ENCODE measurements at regions not wholly inside any gene's neighbourhood (a gene's known extent, or its start where the extent isn't known, plus 50 kb on each side); places are given as distances from the start of the nearest gene placed in this dataset.

DNA sequence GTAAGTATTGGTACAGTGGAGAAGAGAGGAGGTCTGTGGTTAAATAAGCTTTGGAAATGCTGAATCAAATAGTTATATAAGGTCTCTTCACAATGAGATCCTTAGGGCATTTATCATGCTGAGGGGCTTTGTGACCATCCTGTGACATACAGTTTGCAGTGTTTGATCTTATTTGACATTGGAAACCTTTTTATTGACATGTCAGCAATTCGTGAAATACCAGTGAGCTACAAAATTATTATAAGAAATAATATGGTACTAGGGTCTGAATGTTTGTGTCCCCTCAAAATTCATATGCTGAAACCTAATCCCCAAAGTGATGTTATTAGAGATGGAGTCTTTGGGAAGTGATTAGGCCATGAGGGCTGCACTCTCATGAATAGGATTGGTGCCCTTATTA is 98.4 kb downstream of the MID1IP1 start:
- no peak for DNase-seq
- Histone ChIP-seq H3K36me3 (ENCODE audit: insufficient read depth, low read length) (no peaks in the 10 kb centered on the region), H3K4me1 (ENCODE audit: insufficient read depth, low read length) (no peaks in the 10 kb centered on the region), H3K9me3 (ENCODE audit: control insufficient read depth in 1 of 2, low read length in 2 of 2) (no peaks in the 10 kb centered on the region), H3K27me3 (ENCODE audit: insufficient read depth, low read length) (no peaks in the 10 kb centered on the region), H3K27ac (ENCODE audit: low read depth, low read length) (no peak overlapping the region), H3K4me3 (ENCODE audit: low read length in 2 of 2) (no peak overlapping the region)
- no peaks in the 10 kb centered on the region for H3K9me3 Mint-ChIP-seq
- H3K4me1 Mint-ChIP-seq = no peaks in the 10 kb centered on the region
- ChIA-PET CTCF (ENCODE audit: partially characterized antibody) (no interaction called here), POLR2A (ENCODE audit: partially characterized antibody) (no interaction called here)
- no peak overlapping the region for H3K27ac Mint-ChIP-seq
- no peak overlapping the region for H3K4me3 Mint-ChIP-seq
- H3K27me3 Mint-ChIP-seq = peaks cover 0 to 2% of the 10 kb centered on the region in 2 donors
- no peaks in the 10 kb centered on the region for H3K36me3 Mint-ChIP-seq
- intact Hi-C loops (cut with micrococcal nuclease) = no loop called here

DNA sequence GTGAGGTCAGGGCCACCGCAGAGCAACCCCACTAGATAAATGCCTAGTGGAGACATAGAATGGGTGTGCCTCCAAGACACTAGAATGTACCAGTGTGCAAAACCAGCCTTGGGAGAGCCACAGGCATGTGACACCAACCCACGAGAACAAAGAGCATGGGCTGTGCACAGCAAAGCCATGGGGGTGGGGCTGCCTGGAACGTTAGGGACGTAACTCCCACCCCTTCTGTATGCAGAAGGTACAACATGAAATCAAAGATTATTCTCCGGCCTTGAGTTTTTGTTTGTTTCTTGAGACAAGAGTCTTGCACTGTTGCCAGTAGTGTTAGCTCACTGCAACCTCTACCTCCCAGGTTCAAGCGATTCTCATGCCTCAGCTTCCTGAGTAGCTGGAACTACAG is 99.5 kb downstream of the MID1IP1 start:
- Histone ChIP-seq H3K4me3 (ENCODE audit: low read length in 2 of 2) (no peak overlapping the region), H3K36me3 (ENCODE audit: insufficient read depth, low read length) (no peaks in the 10 kb centered on the region), H3K27ac (ENCODE audit: low read depth, low read length) (no peak overlapping the region), H3K4me1 (ENCODE audit: insufficient read depth, low read length) (no peaks in the 10 kb centered on the region), H3K27me3 (ENCODE audit: insufficient read depth, low read length) (no peaks in the 10 kb centered on the region), H3K9me3 (ENCODE audit: control insufficient read depth in 1 of 2, low read length in 2 of 2) (no peaks in the 10 kb centered on the region)
- peaks cover 0 to 2% of the 10 kb centered on the region in 2 donors for H3K27me3 Mint-ChIP-seq
- no peak for DNase-seq
- H3K36me3 Mint-ChIP-seq = no peaks in the 10 kb centered on the region
- no peak overlapping the region for H3K27ac Mint-ChIP-seq
- POLR2A ChIA-PET (ENCODE audit: partially characterized antibody) = no interaction called here
- no peaks in the 10 kb centered on the region for H3K4me1 Mint-ChIP-seq
- no peaks in the 10 kb centered on the region for H3K9me3 Mint-ChIP-seq
- intact Hi-C loops (cut with micrococcal nuclease) = no loop called here
- no peak overlapping the region for H3K4me3 Mint-ChIP-seq
- CTCF ChIA-PET (ENCODE audit: partially characterized antibody) = no interaction called here

DNA sequence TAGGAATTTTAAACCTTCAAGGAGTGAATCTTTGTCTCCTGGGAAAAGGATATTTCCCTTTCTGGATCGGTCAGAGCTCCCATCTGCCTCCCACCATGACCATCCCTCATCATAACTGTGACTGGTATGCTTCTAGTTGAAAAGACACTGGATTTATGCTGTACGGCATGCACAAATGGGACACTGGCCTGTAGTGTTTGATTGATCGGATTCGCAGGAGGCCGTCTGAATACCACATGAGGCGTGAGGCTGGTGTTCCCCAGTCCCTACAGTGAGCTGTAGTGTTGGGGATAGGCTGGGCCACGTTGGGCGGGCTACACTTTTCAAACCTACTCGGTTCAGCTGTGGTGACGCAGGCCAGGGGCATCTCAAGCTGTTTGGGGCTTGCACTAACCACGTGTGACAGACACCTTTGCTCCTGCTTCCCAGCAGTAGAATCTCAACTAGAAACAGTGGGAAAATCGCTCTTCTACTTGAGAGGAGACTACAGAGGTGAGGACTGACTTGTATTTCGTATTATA is 101.8 kb downstream of the MID1IP1 start:
- H3K4me1 Mint-ChIP-seq = no peaks in the 10 kb centered on the region
- no peak for DNase-seq
- Histone ChIP-seq H3K27me3 (ENCODE audit: insufficient read depth, low read length) (no peaks in the 10 kb centered on the region), H3K36me3 (ENCODE audit: insufficient read depth, low read length) (no peaks in the 10 kb centered on the region), H3K27ac (ENCODE audit: low read depth, low read length) (no peak overlapping the region), H3K9me3 (ENCODE audit: control insufficient read depth in 1 of 2, low read length in 2 of 2) (no peaks in the 10 kb centered on the region), H3K4me3 (ENCODE audit: low read length in 2 of 2) (no peak overlapping the region), H3K4me1 (ENCODE audit: insufficient read depth, low read length) (no peaks in the 10 kb centered on the region)
- ChIA-PET POLR2A (ENCODE audit: partially characterized antibody) (no interaction called here), CTCF (ENCODE audit: partially characterized antibody) (no interaction called here)
- no peaks in the 10 kb centered on the region for H3K36me3 Mint-ChIP-seq
- H3K27me3 Mint-ChIP-seq = no peaks in the 10 kb centered on the region
- no peaks in the 10 kb centered on the region for H3K9me3 Mint-ChIP-seq
- intact Hi-C loops (cut with micrococcal nuclease) = no loop called here
- no peak overlapping the region for H3K27ac Mint-ChIP-seq
- H3K4me3 Mint-ChIP-seq = no peak overlapping the region

DNA sequence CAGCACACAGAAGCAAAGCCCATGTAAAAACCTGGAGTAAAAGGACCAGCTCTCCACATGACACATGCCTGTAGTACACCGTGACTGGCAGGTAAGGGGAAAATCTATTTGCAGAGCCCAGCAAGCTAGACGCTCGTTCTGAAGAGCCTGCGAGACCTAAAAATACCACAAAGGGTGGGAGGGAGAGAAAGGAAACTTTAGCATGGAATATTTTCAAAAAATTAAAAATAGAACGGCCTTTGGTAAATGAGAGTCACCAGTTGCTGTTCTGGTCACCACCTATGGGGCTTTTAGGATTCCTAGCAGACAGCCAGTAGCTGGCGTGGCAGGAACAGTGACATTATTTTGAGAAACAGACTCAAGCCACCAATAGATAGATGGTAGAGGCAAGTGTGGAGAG is 115.5 kb downstream of the MID1IP1 start:
- no peak overlapping the region for H3K4me3 Mint-ChIP-seq
- H3K9me3 Mint-ChIP-seq = peaks cover 0 to 5% (median 0%) of the 10 kb centered on the region in 8 donors
- no peaks in the 10 kb centered on the region for H3K36me3 Mint-ChIP-seq
- POLR2A ChIA-PET (ENCODE audit: partially characterized antibody) = no interaction called here
- intact Hi-C loops (cut with micrococcal nuclease) = no loop called here
- no peaks in the 10 kb centered on the region for H3K4me1 Mint-ChIP-seq
- H3K27ac Mint-ChIP-seq = no peak overlapping the region
- H3K27me3 Mint-ChIP-seq = no peaks in the 10 kb centered on the region
- Histone ChIP-seq H3K36me3 (ENCODE audit: insufficient read depth, low read length) (no peaks in the 10 kb centered on the region), H3K4me1 (ENCODE audit: insufficient read depth, low read length) (no peaks in the 10 kb centered on the region), H3K27ac (ENCODE audit: low read depth, low read length) (no peak overlapping the region), H3K27me3 (ENCODE audit: insufficient read depth, low read length) (no peaks in the 10 kb centered on the region), H3K4me3 (ENCODE audit: low read length in 2 of 2) (no peak overlapping the region), H3K9me3 (ENCODE audit: control insufficient read depth in 1 of 2, low read length in 2 of 2) (no peaks in the 10 kb centered on the region)
- CTCF ChIA-PET (ENCODE audit: partially characterized antibody) = no interaction called here
- DNase-seq = no peak

DNA sequence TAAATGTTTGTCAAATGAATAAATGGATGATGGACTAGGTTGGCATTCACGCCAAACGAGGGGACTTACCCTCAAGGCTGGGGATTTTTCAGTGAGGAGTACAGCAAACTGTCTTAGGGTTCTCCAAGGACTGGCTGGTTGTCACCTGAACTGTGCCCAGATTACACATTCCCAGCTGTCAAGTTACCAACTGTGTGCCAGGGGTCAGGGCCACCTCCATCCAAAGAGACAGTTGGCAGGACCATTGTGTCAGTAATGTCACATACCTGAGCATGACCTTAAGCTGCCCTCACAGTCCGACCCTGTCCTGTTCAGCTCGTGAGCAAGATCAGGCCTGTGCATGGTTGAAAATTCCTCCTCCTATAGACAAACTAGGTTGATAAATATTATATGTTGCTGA is 116.7 kb downstream of the MID1IP1 start:
- no peaks in the 10 kb centered on the region for H3K4me1 Mint-ChIP-seq
- POLR2A ChIA-PET (ENCODE audit: partially characterized antibody) = no interaction called here
- no peaks in the 10 kb centered on the region for H3K27me3 Mint-ChIP-seq
- peaks cover 0 to 3% (median 0%) of the 10 kb centered on the region in 8 donors for H3K9me3 Mint-ChIP-seq
- intact Hi-C loops (cut with micrococcal nuclease) = no loop called here
- Histone ChIP-seq H3K4me3 (ENCODE audit: low read length in 2 of 2) (no peak overlapping the region), H3K27me3 (ENCODE audit: insufficient read depth, low read length) (no peaks in the 10 kb centered on the region), H3K4me1 (ENCODE audit: insufficient read depth, low read length) (no peaks in the 10 kb centered on the region), H3K9me3 (ENCODE audit: control insufficient read depth in 1 of 2, low read length in 2 of 2) (no peaks in the 10 kb centered on the region), H3K36me3 (ENCODE audit: insufficient read depth, low read length) (no peaks in the 10 kb centered on the region), H3K27ac (ENCODE audit: low read depth, low read length) (no peak overlapping the region)
- DNase-seq = no peak
- H3K4me3 Mint-ChIP-seq = no peak overlapping the region
- H3K36me3 Mint-ChIP-seq = no peaks in the 10 kb centered on the region
- no peak overlapping the region for H3K27ac Mint-ChIP-seq
- CTCF ChIA-PET (ENCODE audit: partially characterized antibody) = no interaction called here

DNA sequence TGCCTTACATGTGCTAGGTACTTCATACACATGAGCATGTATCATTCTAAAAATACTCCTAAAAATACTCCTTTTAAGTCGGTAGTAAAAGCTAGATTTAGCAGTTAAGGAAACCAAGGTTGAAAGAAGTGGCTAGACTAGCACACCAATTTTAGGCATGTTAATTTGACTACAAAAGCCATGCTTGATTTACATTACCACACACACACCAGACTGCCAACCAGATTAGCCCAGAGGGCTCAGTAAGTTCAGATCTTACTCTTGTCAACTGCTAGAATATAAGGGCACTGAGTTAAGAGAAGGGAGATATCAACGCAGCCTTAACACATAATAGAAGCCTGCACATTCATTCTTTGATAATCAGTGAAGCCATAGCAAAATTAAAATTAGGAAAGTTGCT is 117.9 kb downstream of the MID1IP1 start:
- Histone ChIP-seq H3K27me3 (ENCODE audit: insufficient read depth, low read length) (no peaks in the 10 kb centered on the region), H3K36me3 (ENCODE audit: insufficient read depth, low read length) (no peaks in the 10 kb centered on the region), H3K9me3 (ENCODE audit: control insufficient read depth in 1 of 2, low read length in 2 of 2) (no peaks in the 10 kb centered on the region), H3K4me1 (ENCODE audit: insufficient read depth, low read length) (no peaks in the 10 kb centered on the region), H3K4me3 (ENCODE audit: low read length in 2 of 2) (no peak overlapping the region), H3K27ac (ENCODE audit: low read depth, low read length) (no peak overlapping the region)
- Mint-ChIP-seq H3K27me3 (no peaks in the 10 kb centered on the region), H3K27ac (no peak overlapping the region), H3K4me3 (no peak overlapping the region), H3K9me3 (peaks cover 0 to 3% (median 0%) of the 10 kb centered on the region in 8 donors), H3K36me3 (no peaks in the 10 kb centered on the region), H3K4me1 (no peaks in the 10 kb centered on the region)
- no peak for DNase-seq
- intact Hi-C loops (cut with micrococcal nuclease) = no loop called here
- CTCF ChIA-PET (ENCODE audit: partially characterized antibody) = no interaction called here
- POLR2A ChIA-PET (ENCODE audit: partially characterized antibody) = no interaction called here

DNA sequence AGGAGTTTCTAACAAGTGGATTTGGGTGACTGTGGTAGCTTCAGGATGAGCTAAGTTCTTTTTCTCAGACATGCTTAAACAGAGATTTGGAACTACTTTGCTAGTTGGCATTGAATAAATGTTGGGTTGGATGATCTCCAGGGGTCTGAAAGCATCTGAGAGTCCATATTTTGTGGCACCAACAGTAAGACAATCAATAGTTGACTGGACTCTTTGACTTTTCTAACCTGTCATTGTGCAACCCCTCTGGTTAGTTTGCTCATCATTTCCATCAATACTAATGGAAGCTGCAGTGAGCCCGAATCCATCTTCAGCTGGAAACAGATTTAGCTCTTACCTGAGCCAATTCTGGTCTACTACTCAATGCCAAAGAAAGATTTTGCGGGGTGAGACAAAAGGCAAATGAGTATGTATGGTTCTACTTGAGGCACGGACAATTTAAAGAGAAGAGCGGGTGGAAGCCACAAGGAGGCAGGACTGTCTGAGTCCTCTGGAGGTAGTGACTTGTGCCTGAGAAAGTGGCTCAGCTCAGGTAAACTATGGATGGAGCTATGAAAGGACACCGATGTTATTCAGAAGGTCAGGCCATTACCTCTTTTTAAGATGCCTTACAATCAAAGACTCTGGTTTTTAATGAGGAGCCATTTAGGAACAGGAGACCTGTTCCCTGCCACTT is 118.7 kb downstream of the MID1IP1 start:
- no peaks in the 10 kb centered on the region for H3K4me1 Mint-ChIP-seq
- Histone ChIP-seq H3K27me3 (ENCODE audit: insufficient read depth, low read length) (no peaks in the 10 kb centered on the region), H3K27ac (ENCODE audit: low read depth, low read length) (no peak overlapping the region), H3K4me1 (ENCODE audit: insufficient read depth, low read length) (no peaks in the 10 kb centered on the region), H3K36me3 (ENCODE audit: insufficient read depth, low read length) (no peaks in the 10 kb centered on the region), H3K9me3 (ENCODE audit: control insufficient read depth in 1 of 2, low read length in 2 of 2) (no peaks in the 10 kb centered on the region), H3K4me3 (ENCODE audit: low read length in 2 of 2) (no peak overlapping the region)
- no peaks in the 10 kb centered on the region for H3K27me3 Mint-ChIP-seq
- ChIA-PET CTCF (ENCODE audit: partially characterized antibody) (no interaction called here), POLR2A (ENCODE audit: partially characterized antibody) (no interaction called here)
- H3K4me3 Mint-ChIP-seq = no peak overlapping the region
- H3K27ac Mint-ChIP-seq = no peak overlapping the region
- peaks cover 0 to 4% (median 0%) of the 10 kb centered on the region in 8 donors for H3K9me3 Mint-ChIP-seq
- intact Hi-C loops (cut with micrococcal nuclease) = no loop called here
- no peaks in the 10 kb centered on the region for H3K36me3 Mint-ChIP-seq
- no peak for DNase-seq

All from CD4-positive, alpha-beta memory T cell (primary cell).